ENCODE measurements at regions not wholly inside any gene's neighbourhood (a gene's known extent, or its start where the extent isn't known, plus 50 kb on each side); places are given as distances from the start of the nearest gene placed in this dataset.

DNA sequence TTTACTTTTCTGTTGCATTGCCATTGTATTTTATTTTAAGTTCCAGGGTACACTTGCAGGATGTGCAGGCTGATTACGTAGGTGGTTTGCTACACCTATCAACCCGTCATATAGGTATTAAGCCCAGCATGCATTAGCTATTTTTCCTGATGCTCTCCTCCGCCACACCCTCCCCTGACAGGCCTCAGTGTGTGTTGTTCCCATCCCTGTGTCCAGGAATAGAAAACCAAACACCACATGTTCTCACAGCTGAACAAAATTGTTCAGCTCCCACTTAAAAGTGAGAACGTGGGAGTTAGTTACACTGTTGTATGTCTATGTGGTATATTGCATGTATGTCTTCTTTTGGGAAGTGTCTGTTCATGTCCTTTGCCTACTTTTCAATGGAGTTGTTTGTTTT is 1631.7 kb downstream of the DPP10 start:
- Histone ChIP-seq H3K9me3 (ENCODE audit: insufficient read depth in 2 of 2, low read depth in 1 of 2, low read length in 1 of 2) (no peaks in the 10 kb centered on the region), H4K8ac (ENCODE audit: extremely low read depth, insufficient read depth, low read length) (no peak overlapping the region), H3K56ac (replicated peaks; ENCODE audit: insufficient read length, low read depth, low read length) (no peak overlapping the region), H3K4ac (replicated peaks; ENCODE audit: insufficient read length, low read depth, low read length) (no peak overlapping the region), H2BK15ac (ENCODE audit: low read length) (no peak overlapping the region), H2BK120ac (replicated peaks; ENCODE audit: low read depth, low read length) (no peak overlapping the region), H2AFZ (ENCODE audit: low read length) (no peak overlapping the region), H3K27ac (ENCODE audit: low read depth, low read length) (no peak overlapping the region), H3K4me1 (replicated peaks in 1 of 4; ENCODE audit: control insufficient read depth in 3 of 4, insufficient read depth in 4 of 4, low read length in 3 of 4) (no peaks in the 10 kb centered on the region), H3K4me3 (ENCODE audit: extremely low read depth in 1 of 4, insufficient read depth in 2 of 4, low read depth in 3 of 4, low read length in 4 of 4) (no peak overlapping the region), H3K79me2 (ENCODE audit: control insufficient read depth in 1 of 2, insufficient read depth in 2 of 2, low read length in 2 of 2) (no peaks in the 10 kb centered on the region), H4K5ac (ENCODE audit: insufficient read length, low read depth, low read length) (no peak overlapping the region), H2BK12ac (ENCODE audit: low read depth, low read length) (no peak overlapping the region), H3K79me1 (ENCODE audit: low read depth, low read length) (no peaks in the 10 kb centered on the region), H3K27me3 (replicated peaks in 1 of 4; ENCODE audit: control insufficient read depth in 3 of 4, extremely low read depth in 1 of 4, insufficient read depth in 3 of 4, low read length in 3 of 4) (no peaks in the 10 kb centered on the region), H2BK20ac (ENCODE audit: low read length) (no peak overlapping the region), H3K23ac (ENCODE audit: insufficient read length) (no peak overlapping the region), H3K23me2 (ENCODE audit: low read depth, low read length) (no peaks in the 10 kb centered on the region), H3K9ac (replicated peaks in 1 of 4; ENCODE audit: extremely low read depth in 1 of 4, low read depth in 3 of 4, low read length in 3 of 4) (no peak overlapping the region), H2BK5ac (ENCODE audit: low read depth, low read length) (no peak overlapping the region), H4K91ac (replicated peaks; ENCODE audit: insufficient read length, low read length) (no peak overlapping the region), H3K14ac (ENCODE audit: insufficient read length) (no peak overlapping the region), H4K20me1 (replicated peaks in 1 of 2; ENCODE audit: control insufficient read depth in 1 of 2, insufficient read depth in 2 of 2, low read length in 2 of 2) (no peaks in the 10 kb centered on the region), H2AK5ac (ENCODE audit: low read depth, low read length) (no peak overlapping the region), H3K18ac (ENCODE audit: extremely low read depth, low read length) (no peak overlapping the region), H3K4me2 (ENCODE audit: insufficient read depth in 1 of 2, low read depth in 2 of 2, low read length in 2 of 2) (no peak overlapping the region), H3K36me3 (ENCODE audit: control insufficient read depth in 2 of 4, insufficient read depth in 4 of 4, low read length in 3 of 4) (no peaks in the 10 kb centered on the region)
- WGBS, 2 experiments (ENCODE audit: extremely low coverage in 1 of 2, insufficient coverage in 1 of 2, insufficient read length in 1 of 2, insufficient replicate concordance in 2 of 2, low coverage in 1 of 2, low lambda C conversion rate in 2 of 2, missing lambda C conversion rate in 1 of 2): 89% methylated on average over 4 of the region's 4 CpGs; no CpG with 5 or more reads in 1 of the 2 experiments
- FAIRE-seq (no peak), DNase-seq (ENCODE audit: low read depth in 1 of 2, low spot score in 2 of 2) (no peak)
- POLR2A ChIA-PET (ENCODE audit: partially characterized antibody): no interaction called here
- CTCF ChIA-PET (ENCODE audit: partially characterized antibody): interaction anchor here (1.4 to 2.2 kb wide), 2 partner anchors 20 to 156 kb away, joined by 3 to 6 read pairs; no protein-coding TSS in a partner anchor
- TF ChIP-seq CTBP2 (IDR thresholded peaks at IDR 0.05; ENCODE audit: borderline replicate concordance, insufficient read depth, insufficient read length, low read length) (no peak), YY1 (IDR thresholded peaks at IDR 0.05; ENCODE audit: low read depth, low read length) (no peak), NRF1 (IDR thresholded peaks at IDR 0.05; ENCODE audit: low read depth, low read length) (no peak), TBP (IDR thresholded peaks at IDR 0.05; ENCODE audit: low read depth, low read length) (no peak), CHD1 (IDR thresholded peaks at IDR 0.05; ENCODE audit: low read depth, low read length) (no peak), MAFK (IDR thresholded peaks at IDR 0.05; ENCODE audit: low read depth, low read length) (no peak), SP1 (IDR thresholded peaks at IDR 0.05; ENCODE audit: low read depth, low read length) (no peak), CREB1 (IDR thresholded peaks at IDR 0.05) (no peak), BRCA1 (IDR thresholded peaks at IDR 0.05; ENCODE audit: low read depth, low read length) (no peak), EZH2 (IDR thresholded peaks at IDR 0.05; ENCODE audit: low read depth, low read length, severe bottlenecking) (no peak), CHD2 (IDR thresholded peaks at IDR 0.05; ENCODE audit: low read length) (no peak), SAP30 (IDR thresholded peaks at IDR 0.05; ENCODE audit: insufficient read depth, insufficient replicate concordance, low read length) (no peak), GABPA (IDR thresholded peaks at IDR 0.05; ENCODE audit: borderline replicate concordance, insufficient read depth, low read length) (no peak)
- TF ChIP-seq, protein P1, sequence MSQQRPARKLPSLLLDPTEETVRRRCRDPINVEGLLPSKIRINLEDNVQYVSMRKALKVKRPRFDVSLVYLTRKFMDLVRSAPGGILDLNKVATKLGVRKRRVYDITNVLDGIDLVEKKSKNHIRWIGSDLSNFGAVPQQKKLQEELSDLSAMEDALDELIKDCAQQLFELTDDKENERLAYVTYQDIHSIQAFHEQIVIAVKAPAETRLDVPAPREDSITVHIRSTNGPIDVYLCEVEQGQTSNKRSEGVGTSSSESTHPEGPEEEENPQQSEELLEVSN (IDR thresholded peaks at IDR 0.05): no peak

All from H1 (cell line).